ENCODE measurements at regions not wholly inside any gene's neighbourhood (a gene's known extent, or its start where the extent isn't known, plus 50 kb on each side); places are given as distances from the start of the nearest gene placed in this dataset.

DNA sequence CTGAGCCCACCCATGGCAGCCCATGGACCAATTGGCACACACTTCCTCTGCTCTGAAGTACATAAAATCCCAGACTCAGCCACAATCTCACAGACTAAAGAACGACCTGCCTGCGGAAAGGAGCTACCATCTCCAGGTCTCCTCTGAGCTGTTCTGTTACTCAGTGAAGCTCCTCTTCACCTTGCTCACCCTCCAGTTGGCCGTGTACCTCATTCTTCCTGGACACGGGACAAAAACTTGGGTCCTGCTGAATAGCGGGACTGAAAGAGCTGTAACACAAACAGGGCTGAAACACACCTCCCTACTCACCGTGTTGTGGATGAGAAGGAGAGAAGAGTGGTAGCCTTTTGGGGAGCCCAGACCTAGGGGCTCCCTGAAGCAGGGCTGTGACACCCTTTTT, 128.7 kb downstream of the GAS1 start:
- no peak for TF ChIP-seq RFX5 (IDR thresholded peaks at IDR 0.05; ENCODE audit: low read depth, low read length)
- no peak for TF ChIP-seq NFYB (IDR thresholded peaks at IDR 0.05; ENCODE audit: extremely low read depth, insufficient read length)
- TF ChIP-seq GABPA (tag; conservative IDR thresholded peaks at IDR 0.05; ENCODE audit: low read depth): no peak
- TF ChIP-seq NRF1 (conservative IDR thresholded peaks at IDR 0.05 in 1 of 2, IDR thresholded peaks at IDR 0.05 in 1 of 2): no peak
- TF ChIP-seq, protein P1, sequence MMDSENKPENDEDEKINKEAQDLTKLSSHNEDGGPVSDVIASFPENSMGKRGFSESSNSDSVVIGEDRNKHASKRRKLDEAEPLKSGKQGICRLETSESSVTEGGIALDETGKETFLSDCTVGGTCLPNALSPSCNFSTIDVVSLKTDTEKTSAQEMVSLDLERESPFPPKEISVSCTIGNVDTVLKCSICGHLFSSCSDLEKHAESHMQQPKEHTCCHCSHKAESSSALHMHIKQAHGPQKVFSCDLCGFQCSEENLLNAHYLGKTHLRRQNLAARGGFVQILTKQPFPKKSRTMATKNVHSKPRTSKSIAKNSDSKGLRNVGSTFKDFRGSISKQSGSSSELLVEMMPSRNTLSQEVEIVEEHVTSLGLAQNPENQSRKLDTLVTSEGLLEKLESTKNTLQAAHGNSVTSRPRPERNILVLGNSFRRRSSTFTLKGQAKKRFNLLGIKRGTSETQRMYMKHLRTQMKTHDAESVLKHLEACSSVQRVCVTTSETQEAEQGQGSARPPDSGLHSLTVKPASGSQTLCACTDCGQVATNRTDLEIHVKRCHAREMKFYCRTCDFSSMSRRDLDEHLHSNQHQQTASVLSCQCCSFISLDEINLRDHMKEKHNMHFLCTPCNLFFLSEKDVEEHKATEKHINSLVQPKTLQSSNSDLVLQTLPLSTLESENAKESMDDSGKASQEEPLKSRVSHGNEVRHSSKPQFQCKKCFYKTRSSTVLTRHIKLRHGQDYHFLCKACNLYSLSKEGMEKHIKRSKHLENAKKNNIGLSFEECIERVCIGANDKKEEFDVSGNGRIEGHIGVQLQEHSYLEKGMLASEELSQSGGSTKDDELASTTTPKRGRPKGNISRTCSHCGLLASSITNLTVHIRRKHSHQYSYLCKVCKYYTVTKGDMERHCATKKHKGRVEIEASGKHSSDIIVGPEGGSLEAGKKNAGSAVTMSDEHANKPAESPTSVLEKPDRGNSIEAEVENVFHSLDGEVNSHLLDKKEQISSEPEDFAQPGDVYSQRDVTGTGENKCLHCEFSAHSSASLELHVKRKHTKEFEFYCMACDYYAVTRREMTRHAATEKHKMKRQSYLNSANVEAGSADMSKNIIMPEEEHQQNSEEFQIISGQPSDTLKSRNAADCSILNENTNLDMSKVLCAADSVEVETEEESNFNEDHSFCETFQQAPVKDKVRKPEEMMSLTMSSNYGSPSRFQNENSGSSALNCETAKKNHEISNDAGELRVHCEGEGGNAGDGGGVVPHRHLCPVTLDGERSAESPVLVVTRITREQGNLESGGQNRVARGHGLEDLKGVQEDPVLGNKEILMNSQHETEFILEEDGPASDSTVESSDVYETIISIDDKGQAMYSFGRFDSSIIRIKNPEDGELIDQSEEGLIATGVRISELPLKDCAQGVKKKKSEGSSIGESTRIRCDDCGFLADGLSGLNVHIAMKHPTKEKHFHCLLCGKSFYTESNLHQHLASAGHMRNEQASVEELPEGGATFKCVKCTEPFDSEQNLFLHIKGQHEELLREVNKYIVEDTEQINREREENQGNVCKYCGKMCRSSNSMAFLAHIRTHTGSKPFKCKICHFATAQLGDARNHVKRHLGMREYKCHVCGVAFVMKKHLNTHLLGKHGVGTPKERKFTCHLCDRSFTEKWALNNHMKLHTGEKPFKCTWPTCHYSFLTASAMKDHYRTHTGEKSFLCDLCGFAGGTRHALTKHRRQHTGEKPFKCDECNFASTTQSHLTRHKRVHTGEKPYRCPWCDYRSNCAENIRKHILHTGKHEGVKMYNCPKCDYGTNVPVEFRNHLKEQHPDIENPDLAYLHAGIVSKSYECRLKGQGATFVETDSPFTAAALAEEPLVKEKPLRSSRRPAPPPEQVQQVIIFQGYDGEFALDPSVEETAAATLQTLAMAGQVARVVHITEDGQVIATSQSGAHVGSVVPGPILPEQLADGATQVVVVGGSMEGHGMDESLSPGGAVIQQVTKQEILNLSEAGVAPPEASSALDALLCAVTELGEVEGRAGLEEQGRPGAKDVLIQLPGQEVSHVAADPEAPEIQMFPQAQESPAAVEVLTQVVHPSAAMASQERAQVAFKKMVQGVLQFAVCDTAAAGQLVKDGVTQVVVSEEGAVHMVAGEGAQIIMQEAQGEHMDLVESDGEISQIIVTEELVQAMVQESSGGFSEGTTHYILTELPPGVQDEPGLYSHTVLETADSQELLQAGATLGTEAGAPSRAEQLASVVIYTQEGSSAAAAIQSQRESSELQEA (IDR thresholded peaks at IDR 0.05; ENCODE audit: low read depth): no peak
- TF ChIP-seq MYNN (IDR thresholded peaks at IDR 0.05): no peak
- TF ChIP-seq MYNN (CRISPR knock-in tag; IDR thresholded peaks at IDR 0.05): no peak
- no peak for TF ChIP-seq TBL1XR1 (IDR thresholded peaks at IDR 0.05; ENCODE audit: low read length in 2 of 2)
- TF ChIP-seq ZNF324 (CRISPR knock-in tag; IDR thresholded peaks at IDR 0.05): no peak
- TF ChIP-seq YY1 (IDR thresholded peaks at IDR 0.05; ENCODE audit: borderline replicate concordance in 1 of 3, control insufficient read depth in 1 of 3, extremely low read depth in 1 of 3, insufficient read depth in 3 of 3, insufficient read length in 1 of 3, insufficient replicate concordance in 2 of 3, low read depth in 1 of 3, low read length in 2 of 3): no peak
- TF ChIP-seq CTCF (IDR thresholded peaks at IDR 0.05 in 2 of 3, conservative IDR thresholded peaks at IDR 0.05 in 1 of 3; ENCODE audit: insufficient read depth in 2 of 3, low read depth in 1 of 3, low read length in 3 of 3): no peak
- no peak for TF ChIP-seq KLF1 (tag; IDR thresholded peaks at IDR 0.05)
- TF ChIP-seq CCNT2 (IDR thresholded peaks at IDR 0.05; ENCODE audit: borderline replicate concordance, extremely low read depth, insufficient read length, low read depth, low read length): no peak
- no peak for TF ChIP-seq CCAR2 (IDR thresholded peaks at IDR 0.05; ENCODE audit: low read depth, low read length)

Data from K562 (cell line).